Neural progenitor cell (in vitro differentiated cells): ENCODE measurements at regions not wholly inside any gene's neighbourhood (a gene's known extent, or its start where the extent isn't known, plus 50 kb on each side); places are given as distances from the start of the nearest gene placed in this dataset.

Source experiments
- CTCF ChIP-seq: fragments of 200-600 bp; sonication (generic); IDR thresholded peaks from 2 replicates; pipeline ENCODE4 v1.5.1; 2017; ENCODE audit warnings: antibody characterized with exemption, mild to moderate bottlenecking
- EZH2 ChIP-seq: fragments of 200-600 bp; sonication (generic); IDR thresholded peaks from 2 replicates; pipeline ENCODE4 v1.6.1; 2017; ENCODE audit warnings: antibody characterized with exemption, mild to moderate bottlenecking, moderate library complexity
- EZH2phosphoT487 ChIP-seq: fragments of 200-600 bp; sonication (generic); IDR thresholded peaks from 2 replicates; pipeline ENCODE4 v1.6.1; 2017; ENCODE audit warnings: antibody characterized with exemption

GRCh38 chr2:101644842-101645383 lies 52.6 kb upstream of the MAP4K4 start:
- TF ChIP-seq CTCF (no peak), EZH2phosphoT487 (no peak), EZH2 (no peak)
